IMR-90 (cell line): ENCODE measurements at regions not wholly inside any gene's neighbourhood (a gene's known extent, or its start where the extent isn't known, plus 50 kb on each side); places are given as distances from the start of the nearest gene placed in this dataset.

ENCODE experiments used
- ATAC-seq: fragments of 200-7000 bp; cut with Tn5 transposase; 2 replicates; pipeline ENCODE4 v1.9.1; 2020; ENCODE audit warnings: low read depth, mild to moderate bottlenecking, moderate library complexity
- BruUV-seq: library from RNA; stranded (reverse); fragments of 400-500 nt; replicated peaks from 2 replicates; lab custom pipeline; 2021; lab: Mats Ljungman, UMichigan
- CTCF ChIA-PET: fragments of 300-600 bp; formaldehyde crosslinking; extraction: SDS; loops from one replicate; lab custom pipeline; 2021; ENCODE audit warnings: antibody characterized with exemption; lab: Yijun Ruan, JAX
- POLR2A ChIA-PET: fragments of 300-600 bp; sonication (Branson Sonifier 250); formaldehyde crosslinking; loops from one replicate; lab custom pipeline; 2022; ENCODE audit warnings: antibody characterized with exemption; ENCODE audit not compliant: unreplicated experiment; lab: Charles Lee
- DNase-seq: peaks from one replicate; pipeline ENCODE4 v3.0.0; 2013
- H2AFZ ChIP-seq: replicated peaks from 2 replicates; pipeline ENCODE3; 2013; ENCODE audit warnings: low read length, mild to moderate bottlenecking; ENCODE audit not compliant: poor library complexity
- H2AK5ac ChIP-seq: 2 replicates; pipeline ENCODE4 v1.6.1; 2013; ENCODE audit warnings: low read depth, low read length, inconsistent platforms
- H2AK9ac ChIP-seq: replicated peaks from 2 replicates; pipeline ENCODE3; 2013; ENCODE audit warnings: mild to moderate bottlenecking, low read depth, low read length, moderate library complexity; ENCODE audit not compliant: poor library complexity
- H2BK120ac ChIP-seq: 2 replicates; pipeline ENCODE4 v1.6.1; 2013; ENCODE audit warnings: low read depth, low read length, inconsistent platforms
- H2BK15ac ChIP-seq: 3 replicates; pipeline ENCODE4 v1.6.1; 2013; ENCODE audit warnings: low read depth, low read length, inconsistent platforms
- H2BK20ac ChIP-seq: 2 replicates; pipeline ENCODE4 v1.6.1; 2013; ENCODE audit warnings: low read depth, mild to moderate bottlenecking, inconsistent platforms, low read length, moderate library complexity
- H2BK5ac ChIP-seq: 2 replicates; pipeline ENCODE4 v1.6.1; 2013; ENCODE audit warnings: mild to moderate bottlenecking, low read depth, low read length, inconsistent platforms; ENCODE audit not compliant: poor library complexity, severe bottlenecking
- H3K14ac ChIP-seq: replicated peaks from 2 replicates; pipeline ENCODE4 v1.6.1; 2013; ENCODE audit warnings: low read depth, low read length, inconsistent platforms
- H3K18ac ChIP-seq: 2 replicates; pipeline ENCODE4 v1.6.1; 2013; ENCODE audit warnings: low read depth, low read length, control low read depth
- H3K23ac ChIP-seq: 2 replicates; pipeline ENCODE4 v1.6.1; 2013; ENCODE audit warnings: low read depth, low read length, inconsistent platforms
- H3K27ac ChIP-seq: 2 replicates; pipeline ENCODE4 v1.5.1; 2013; ENCODE audit warnings: mild to moderate bottlenecking, control low read depth, low read length; ENCODE audit not compliant: insufficient read depth
- H3K27me3 ChIP-seq: 2 replicates; pipeline ENCODE4 v1.6.1; 2013; ENCODE audit warnings: low read length; ENCODE audit not compliant: control insufficient read depth, insufficient read depth
- H3K36me3 ChIP-seq: 2 replicates; pipeline ENCODE4 v1.6.1; 2013; ENCODE audit warnings: low read length, mixed read lengths; ENCODE audit not compliant: control insufficient read depth, insufficient read depth
- H3K4ac ChIP-seq: 2 replicates; pipeline ENCODE4 v1.6.1; 2013; ENCODE audit warnings: low read depth, low read length, inconsistent platforms
- H3K4me1 ChIP-seq: 2 replicates; pipeline ENCODE4 v1.6.1; 2013; ENCODE audit warnings: low read length, mixed read lengths; ENCODE audit not compliant: control insufficient read depth, insufficient read depth
- H3K4me2 ChIP-seq: 2 replicates; pipeline ENCODE4 v1.6.1; 2013; ENCODE audit warnings: low read depth, mild to moderate bottlenecking, control low read depth, low read length, moderate library complexity
- H3K4me3 ChIP-seq: 2 replicates; pipeline ENCODE4 v1.5.1; 2013; ENCODE audit warnings: low read depth, mild to moderate bottlenecking, control low read depth, low read length, moderate library complexity; ENCODE audit not compliant: insufficient read depth
- H3K56ac ChIP-seq: 2 replicates; pipeline ENCODE4 v1.6.1; 2013; ENCODE audit warnings: low read length, inconsistent platforms; ENCODE audit not compliant: insufficient read depth; ENCODE audit errors: extremely low read depth
- H3K79me1 ChIP-seq, 2 experiments: 2 replicates each; pipeline ENCODE4 v1.6.1; 2013; ENCODE audit warnings: low read length in 2 of 2, inconsistent platforms in 1 of 2, low read depth in 1 of 2
- H3K9ac ChIP-seq: 2 replicates; pipeline ENCODE4 v1.6.1; 2013; ENCODE audit warnings: low read depth, low read length, control low read depth
- H3K9me1 ChIP-seq: 2 replicates; pipeline ENCODE4 v1.6.1; 2013; ENCODE audit warnings: low read length, inconsistent platforms; ENCODE audit not compliant: insufficient read depth
- H3K9me3 ChIP-seq: 2 replicates; pipeline ENCODE4 v1.6.1; 2013; ENCODE audit warnings: low read length; ENCODE audit not compliant: control insufficient read depth, insufficient read depth
- H4K20me1 ChIP-seq: 2 replicates; pipeline ENCODE4 v1.6.1; 2013; ENCODE audit warnings: low read length, inconsistent platforms; ENCODE audit not compliant: insufficient read depth
- H4K5ac ChIP-seq: 2 replicates; pipeline ENCODE4 v1.6.1; 2013; ENCODE audit warnings: mild to moderate bottlenecking, low read depth, low read length, control low read depth
- H4K8ac ChIP-seq, 2 experiments: 2 replicates each; pipeline ENCODE4 v1.6.1; 2013; ENCODE audit warnings: low read depth in 2 of 2, low read length in 2 of 2, control low read depth in 1 of 2, inconsistent platforms in 1 of 2
- H4K91ac ChIP-seq: 2 replicates; pipeline ENCODE4 v1.6.1; 2013; ENCODE audit warnings: low read depth, low read length, inconsistent platforms; ENCODE audit not compliant: insufficient read depth
- MAFK ChIP-seq: IDR thresholded peaks from 2 replicates; pipeline ENCODE4 v1.6.1; 2012; ENCODE audit warnings: low read depth, low read length, improper control_type of control experiment
- MAZ ChIP-seq: IDR thresholded peaks from 2 replicates; pipeline ENCODE4 v1.6.1; 2012; ENCODE audit warnings: low read depth, mild to moderate bottlenecking, low read length, improper control_type of control experiment, moderate library complexity, borderline replicate concordance
- SMC3 ChIP-seq: fragments of 150-350 bp; IDR thresholded peaks from 2 replicates; pipeline ENCODE4 v1.6.1; 2016; ENCODE audit warnings: low read depth, mild to moderate bottlenecking, antibody characterized with exemption, low read length, moderate library complexity
- WGBS, 2 experiments: methylation state at CpG; one replicate each; pipeline versions ENCODE4 v1.1.5 to v1.1.7; 2013; ENCODE audit warnings: missing lambda C conversion rate in 2 of 2; ENCODE audit not compliant: insufficient read length in 1 of 2; ENCODE audit errors: extremely low coverage in 2 of 2; 5-methylcytosine and 5-hydroxymethylcytosine counted together
- dilution Hi-C: fragments of 300-500 bp; cut with HindIII; formaldehyde crosslinking; loops from one replicate; pipeline ENCODE4 v1.14.3; 2018; ENCODE audit warnings: low sequenced_read_pairs; ENCODE audit not compliant: unreplicated experiment
- in situ Hi-C: fragments of 300-500 bp; cut with MboI; formaldehyde crosslinking; loops from 3 replicates; pipeline ENCODE4 v1.14.3; 2019; ENCODE audit warnings: low sequenced_read_pairs, inconsistent platforms, mixed read lengths
- intact Hi-C: fragments of 100-400 bp; cut with micrococcal nuclease; formaldehyde crosslinking; loops from 2 replicates; pipeline ENCODE4 v1.10.0; 2022

GRCh38 chr5:163855754-163856153 lies 350.3 kb downstream of the MAT2B start:
- Histone ChIP-seq H3K4me1 (no peaks in the 10 kb centered on the region), H3K9me1 (no peaks in the 10 kb centered on the region), H3K4me3 (no peak overlapping the region), H2BK20ac (no peak overlapping the region), H3K9me3 (peaks cover 7% of the 10 kb centered on the region), H2AFZ (no peak overlapping the region), H3K18ac (no peak overlapping the region), H3K56ac (no peak overlapping the region), H2BK5ac (no peak overlapping the region), H3K79me1 (no peaks in the 10 kb centered on the region), H4K5ac (no peak overlapping the region), H3K27ac (no peak overlapping the region), H3K4me2 (no peak overlapping the region), H3K14ac (no peak overlapping the region), H2AK5ac (no peak overlapping the region), H2BK15ac (no peak overlapping the region), H4K20me1 (no peaks in the 10 kb centered on the region), H3K9ac (no peak overlapping the region), H3K27me3 (no peaks in the 10 kb centered on the region), H4K91ac (no peak overlapping the region), H2AK9ac (no peak overlapping the region), H3K23ac (no peak overlapping the region), H3K4ac (no peak overlapping the region), H4K8ac (no peak overlapping the region), H3K36me3 (no peaks in the 10 kb centered on the region), H2BK120ac (no peak overlapping the region)
- TF ChIP-seq MAZ: no peak
- no peak for TF ChIP-seq MAFK
- TF ChIP-seq SMC3: no peak
- intact Hi-C loops: no loop called here
- CTCF ChIA-PET: no interaction called here
- no CpG with 5 or more reads among the region's 1 CpG for WGBS, 2 experiments
- in situ Hi-C loops: no loop called here
- no TSS peak for BruUV-seq
- POLR2A ChIA-PET: no interaction called here
- no peak for DNase-seq
- no peak for ATAC-seq
- dilution Hi-C loops: no loop called here
